IPS-11a (cell line): ENCODE measurements at regions not wholly inside any gene's neighbourhood (a gene's known extent, or its start where the extent isn't known, plus 50 kb on each side); places are given as distances from the start of the nearest gene placed in this dataset.

Experiments used
- H3K4me3 ChIP-seq: one replicate; pipeline ENCODE4 v1.5.1; 2013; ENCODE audit warnings: low read depth, low read length, control low read depth

GRCh38 chr15:60208709-60209108, 189.1 kb downstream of the ANXA2 start:
- H3K4me3 ChIP-seq: no peak overlapping the region

- H3K4me3 ChIP-seq: no peak overlapping the region
Observed at GRCh38 chr15:60212536-60212935, 185.2 kb downstream of the ANXA2 start.

GRCh38 chr15:60213377-60214000, 184.3 kb downstream of the ANXA2 start:
- H3K4me3 ChIP-seq: no peak overlapping the region

- no peak overlapping the region for H3K4me3 ChIP-seq
Observed at GRCh38 chr15:60214201-60214600, 183.6 kb downstream of the ANXA2 start.

GRCh38 chr15:60215225-60215963, 182.4 kb downstream of the ANXA2 start:
- no peak overlapping the region for H3K4me3 ChIP-seq

GRCh38 chr15:60217161-60217560, 180.6 kb downstream of the ANXA2 start:
- no peak overlapping the region for H3K4me3 ChIP-seq

- H3K4me3 ChIP-seq: no peak overlapping the region
Observed at GRCh38 chr15:60218256-60218655, 179.5 kb downstream of the ANXA2 start.

GRCh38 chr15:60219866-60220265, 177.9 kb downstream of the ANXA2 start:
- no peak overlapping the region for H3K4me3 ChIP-seq

GRCh38 chr15:60221356-60221755, 176.4 kb downstream of the ANXA2 start:
- H3K4me3 ChIP-seq: no peak overlapping the region

- no peak overlapping the region for H3K4me3 ChIP-seq
Observed at GRCh38 chr15:60222404-60222803, 175.4 kb downstream of the ANXA2 start.

- no peak overlapping the region for H3K4me3 ChIP-seq
Observed at GRCh38 chr15:60223176-60223575, 174.6 kb downstream of the ANXA2 start.

GRCh38 chr15:60226924-60227323, 170.9 kb downstream of the ANXA2 start:
- H3K4me3 ChIP-seq: no peak overlapping the region

GRCh38 chr15:60228101-60228500, 169.7 kb downstream of the ANXA2 start:
- H3K4me3 ChIP-seq: no peak overlapping the region

GRCh38 chr15:60228619-60229018, 169.2 kb downstream of the ANXA2 start:
- no peak overlapping the region for H3K4me3 ChIP-seq

- no peak overlapping the region for H3K4me3 ChIP-seq
Observed at GRCh38 chr15:60235951-60236710, 161.7 kb downstream of the ANXA2 start.

- H3K4me3 ChIP-seq: no peak overlapping the region
Observed at GRCh38 chr15:60237446-60237845, 160.3 kb downstream of the ANXA2 start.

GRCh38 chr15:60243769-60244168, 154.0 kb downstream of the ANXA2 start:
- H3K4me3 ChIP-seq: no peak overlapping the region

- no peak overlapping the region for H3K4me3 ChIP-seq
Observed at GRCh38 chr15:60244813-60245212, 153.0 kb downstream of the ANXA2 start.

- H3K4me3 ChIP-seq: no peak overlapping the region
Observed at GRCh38 chr15:60250316-60250715, 147.5 kb downstream of the ANXA2 start.

- H3K4me3 ChIP-seq: no peak overlapping the region
Observed at GRCh38 chr15:60251300-60252070, 146.3 kb downstream of the ANXA2 start.

- no peak overlapping the region for H3K4me3 ChIP-seq
Observed at GRCh38 chr15:60254416-60254815, 143.4 kb downstream of the ANXA2 start.
